GM19328 (cell line): ENCODE measurements at regions not wholly inside any gene's neighbourhood (a gene's known extent, or its start where the extent isn't known, plus 50 kb on each side); places are given as distances from the start of the nearest gene placed in this dataset.
A peak's percentile ranks its signal among the peaks of the same experiment; 100 is the strongest.

Source experiments
- ATAC-seq: cut with Tn5 transposase; IDR thresholded peaks from one replicate; pipeline ENCODE4 v1.9.1; 2021; ENCODE audit warnings: mild to moderate bottlenecking, moderate library complexity; ENCODE audit not compliant: unreplicated experiment

- no peak for ATAC-seq
These were observed 163.9 kb downstream of the PIK3R1 start for GRCh38 chr5:68379275-68380036.

GRCh38 chr5:68380078-68380477 lies 164.5 kb downstream of the PIK3R1 start:
- ATAC-seq = no peak

DNA sequence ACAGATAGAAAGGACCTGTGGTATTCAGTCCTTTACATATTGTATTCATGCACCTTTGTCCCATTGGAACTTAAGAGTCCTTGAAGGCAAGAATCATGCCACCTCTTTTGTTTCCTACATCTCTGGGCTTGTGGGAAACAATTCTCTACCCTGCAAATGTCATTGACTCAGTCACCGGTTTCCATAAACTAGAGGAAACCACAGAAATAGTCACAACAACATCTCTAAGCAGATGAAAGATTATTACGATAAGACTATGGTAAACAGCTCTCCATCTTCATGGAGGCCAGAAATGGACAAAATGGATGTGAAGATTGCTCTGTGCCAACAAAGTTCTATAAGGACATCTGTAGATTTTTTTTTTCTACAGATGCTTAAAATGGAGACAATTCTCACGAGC lies 165.5 kb downstream of the PIK3R1 start:
- no peak for ATAC-seq

DNA sequence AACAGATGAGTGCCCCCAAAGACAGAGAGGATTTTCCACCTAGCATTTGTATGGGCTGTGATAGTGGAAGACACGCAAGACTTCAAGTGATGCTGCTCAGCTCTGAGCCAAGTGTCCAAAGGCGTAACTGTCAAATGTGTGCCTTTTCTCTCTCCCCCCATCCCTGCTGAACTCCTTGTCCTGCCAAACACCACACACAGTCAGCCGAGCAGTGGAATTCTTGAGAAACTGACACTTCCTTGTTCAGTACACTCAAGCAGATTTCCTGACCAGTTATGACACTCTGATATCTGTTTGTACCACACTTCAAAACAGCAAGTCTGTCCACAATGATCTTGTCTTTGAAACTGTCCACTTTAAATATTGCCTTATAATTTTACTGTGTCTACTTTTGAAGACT lies 166.4 kb downstream of the PIK3R1 start:
- ATAC-seq = no peak

GRCh38 chr5:68382640-68383039 lies 167.1 kb downstream of the PIK3R1 start:
- no peak for ATAC-seq

GRCh38 chr5:68383888-68384310 lies 168.3 kb downstream of the PIK3R1 start:
- no peak for ATAC-seq

DNA sequence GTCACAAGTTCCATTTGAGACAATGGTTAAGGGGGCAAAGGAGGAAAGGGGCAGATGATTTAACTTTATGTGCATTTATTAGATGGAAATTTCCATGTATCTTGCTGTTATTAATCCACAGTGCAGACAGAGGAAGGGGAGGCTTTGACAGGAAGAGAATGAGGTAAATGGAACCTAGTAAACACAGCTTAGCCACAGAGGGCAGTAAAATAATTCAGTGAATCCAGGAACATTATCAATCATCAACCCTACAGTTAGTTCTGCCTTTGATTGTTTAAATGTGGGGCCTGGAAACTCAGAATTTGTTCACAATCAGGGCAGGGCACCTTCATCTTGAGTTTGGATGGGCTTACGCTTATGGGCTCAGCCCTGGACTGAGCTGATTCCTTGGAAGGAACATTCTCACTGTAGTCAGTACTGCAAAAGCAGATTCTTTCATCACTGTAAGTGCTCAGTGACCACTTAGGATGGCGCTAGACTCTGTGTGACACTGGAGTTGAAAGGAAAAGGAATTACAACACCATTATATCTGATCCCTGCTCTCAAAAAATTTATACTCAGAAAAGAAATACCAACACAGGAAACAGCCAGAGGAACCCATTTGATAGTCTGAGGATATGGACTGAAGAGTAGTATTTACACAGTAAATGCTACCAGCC lies 169.5 kb downstream of the PIK3R1 start:
- ATAC-seq = no peak

GRCh38 chr5:68385936-68386335 lies 170.4 kb downstream of the PIK3R1 start:
- ATAC-seq = no peak

- no peak for ATAC-seq
These were observed 171.7 kb downstream of the PIK3R1 start for GRCh38 chr5:68387074-68387796.

DNA sequence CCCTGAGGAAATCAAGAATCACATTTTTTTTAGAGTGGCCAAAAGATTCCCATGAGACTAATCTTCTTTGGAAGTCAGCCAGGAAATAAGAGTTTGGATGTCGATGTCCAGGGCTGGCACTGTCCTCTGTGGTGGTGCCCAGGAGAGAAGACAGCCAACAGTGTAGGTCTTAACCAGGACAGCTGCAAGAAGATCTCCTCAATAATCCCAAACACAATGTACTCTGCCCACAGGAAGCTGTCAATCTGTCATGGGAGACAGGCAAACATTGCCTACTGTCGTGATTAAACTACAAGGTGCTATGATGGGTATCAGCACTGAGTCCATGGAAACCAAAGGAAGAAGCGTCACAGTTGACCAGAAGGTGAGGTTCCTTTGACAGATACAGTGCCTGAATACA lies 174.1 kb downstream of the PIK3R1 start:
- no peak for ATAC-seq

DNA sequence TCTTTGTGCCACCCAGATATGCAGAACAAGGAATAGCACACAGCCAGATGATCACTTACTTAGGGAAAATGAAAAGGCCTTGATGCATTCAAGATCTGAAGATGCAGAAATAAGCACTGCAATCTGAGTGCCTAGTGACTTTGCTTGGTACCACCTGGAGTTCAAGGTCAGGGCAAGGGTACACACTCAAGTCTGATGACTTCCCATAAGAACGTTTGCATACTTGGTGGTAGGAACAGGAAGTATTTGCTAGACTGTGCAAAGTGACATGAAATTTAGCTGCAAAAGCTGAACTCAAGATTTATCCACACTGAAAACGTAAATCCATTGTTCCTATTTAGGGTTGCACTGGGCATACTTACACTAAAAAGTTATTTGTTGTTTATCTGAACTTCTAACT lies 177.1 kb downstream of the PIK3R1 start:
- no peak for ATAC-seq

DNA sequence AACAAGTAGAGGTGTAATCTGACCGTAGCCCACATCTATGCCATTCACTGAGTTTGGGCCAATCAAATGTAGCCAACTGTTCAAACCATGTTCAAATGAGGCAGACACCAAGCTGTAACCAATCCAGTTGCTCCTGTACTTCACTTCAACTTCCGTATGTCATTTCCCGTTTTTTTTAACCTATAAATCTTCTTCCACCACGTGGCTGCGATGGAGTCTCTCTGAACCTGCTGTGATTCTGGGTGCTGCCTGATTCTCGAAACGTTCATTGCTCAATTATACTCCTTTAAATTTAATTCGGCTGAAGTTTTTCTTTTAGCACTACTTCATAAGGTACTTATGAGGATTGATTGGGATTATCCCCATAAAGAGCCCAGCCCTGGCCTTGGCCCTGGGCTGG lies 179.7 kb downstream of the PIK3R1 start:
- ATAC-seq = no peak

GRCh38 chr5:68395926-68396511 lies 180.5 kb downstream of the PIK3R1 start:
- ATAC-seq = no peak

GRCh38 chr5:68396722-68397121 lies 181.2 kb downstream of the PIK3R1 start:
- no peak for ATAC-seq

- no peak for ATAC-seq
These were observed 182.7 kb downstream of the PIK3R1 start for GRCh38 chr5:68398146-68398812.

DNA sequence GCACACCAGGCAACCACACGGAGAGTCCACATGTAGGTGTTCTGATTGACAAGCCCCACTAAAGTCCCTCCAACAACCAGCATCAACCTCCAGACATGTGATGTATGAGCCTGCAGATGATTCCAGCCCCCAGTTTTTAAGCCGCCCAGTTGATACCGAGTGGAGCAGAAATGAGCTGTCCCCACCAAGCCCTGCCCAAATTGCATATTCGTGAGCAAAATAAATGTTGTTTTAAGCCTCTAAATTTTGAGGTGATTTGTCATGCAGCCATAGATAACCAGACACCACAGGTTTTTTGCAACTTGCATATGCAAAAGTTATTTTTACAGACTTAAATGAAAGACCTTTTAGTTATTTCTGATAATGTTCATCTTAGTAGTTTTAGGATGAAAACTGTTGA lies 187.7 kb downstream of the PIK3R1 start:
- ATAC-seq = no peak

- no peak for ATAC-seq
These were observed 188.7 kb downstream of the PIK3R1 start for GRCh38 chr5:68404246-68404645.

GRCh38 chr5:68405026-68405684 lies 189.6 kb downstream of the PIK3R1 start:
- no peak for ATAC-seq

DNA sequence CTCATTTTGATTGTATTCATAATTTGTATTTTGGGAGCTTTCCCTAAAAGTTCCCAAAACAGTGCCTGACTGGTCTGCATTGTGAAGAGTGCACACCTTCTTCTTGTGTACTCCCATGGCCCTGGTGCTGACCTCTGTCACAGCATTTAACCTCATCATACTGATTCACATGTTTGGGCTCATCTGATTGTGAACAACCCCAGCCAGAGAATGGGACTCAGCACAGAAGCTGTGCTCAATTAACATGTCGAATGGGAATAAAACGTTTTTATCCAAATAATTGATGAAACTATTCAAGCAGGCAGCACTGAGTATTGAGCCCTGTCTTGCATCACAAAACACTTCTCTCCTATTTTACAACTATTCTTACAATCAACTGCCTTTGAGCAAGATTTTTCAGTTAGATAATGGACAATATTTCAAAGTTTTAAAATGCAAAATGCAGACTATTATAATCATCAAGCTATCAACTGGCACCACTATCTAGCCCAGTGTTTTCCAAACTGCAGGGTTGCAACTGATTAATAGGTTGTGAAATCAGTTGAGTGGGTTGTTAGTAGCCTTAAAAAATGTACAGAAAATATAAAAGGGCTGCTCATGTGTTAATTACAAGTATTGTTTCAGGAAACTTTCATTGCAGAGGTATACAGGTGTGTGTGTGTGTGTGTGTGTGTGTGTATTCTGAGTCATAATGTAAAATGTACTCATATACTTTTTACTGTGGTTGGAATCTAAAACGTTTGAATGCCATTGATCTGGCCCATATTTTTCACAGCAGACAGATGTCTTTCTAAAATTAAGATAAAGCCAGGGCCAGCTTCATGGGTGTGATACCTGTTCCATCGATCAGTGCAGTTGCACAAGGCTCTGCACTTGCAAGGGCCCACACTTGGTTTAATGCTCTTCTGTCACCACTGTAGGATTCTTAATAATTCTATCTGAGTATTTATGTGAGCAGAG lies 190.5 kb downstream of the PIK3R1 start:
- ATAC-seq = peak; percentile 23
